Upper lobe of right lung (tissue), 1 donor: ENCODE measurements at regions not wholly inside any gene's neighbourhood (a gene's known extent, or its start where the extent isn't known, plus 50 kb on each side); places are given as distances from the start of the nearest gene placed in this dataset.

ENCODE experiments used
- ATAC-seq: fragments of 200-7000 bp; cut with Tn5 transposase; one replicate; pipeline ENCODE4 v1.9.1; 2020; ENCODE audit warnings: mild to moderate bottlenecking, moderate library complexity
- DNase-seq: peaks from one replicate; pipeline ENCODE4 v3.0.0-alpha.2; 2020
- H3K27ac ChIP-seq: fragments of 200-600 bp; one replicate; pipeline ENCODE4 v1.8.0; 2022
- H3K27me3 ChIP-seq: fragments of 200-600 bp; one replicate; pipeline ENCODE4 v1.8.0; 2022; ENCODE audit warnings: mild to moderate bottlenecking
- H3K36me3 ChIP-seq: fragments of 200-600 bp; one replicate; pipeline ENCODE4 v1.8.0; 2022
- H3K4me1 ChIP-seq: fragments of 200-600 bp; one replicate; pipeline ENCODE4 v1.8.0; 2022
- H3K4me3 ChIP-seq: fragments of 200-600 bp; one replicate; pipeline ENCODE4 v1.8.0; 2022; ENCODE audit warnings: mild to moderate bottlenecking
- H3K9me3 ChIP-seq: fragments of 200-600 bp; one replicate; pipeline ENCODE4 v1.8.0; 2022
- intact Hi-C: fragments of 100-400 bp; cut with DNase I; formaldehyde crosslinking; loops from one replicate; pipeline ENCODE4 v1.11.0; 2022
- TF ChIP-seq, protein P1 (sequence below): fragments of 200-600 bp; IDR thresholded peaks from one replicate; pipeline ENCODE4 v1.8.0; 2022; ENCODE audit warnings: antibody characterized with exemption
- donor health status: DM: no; HTN: yes; CAD: no; lungs with severe emphysema.

DNA sequence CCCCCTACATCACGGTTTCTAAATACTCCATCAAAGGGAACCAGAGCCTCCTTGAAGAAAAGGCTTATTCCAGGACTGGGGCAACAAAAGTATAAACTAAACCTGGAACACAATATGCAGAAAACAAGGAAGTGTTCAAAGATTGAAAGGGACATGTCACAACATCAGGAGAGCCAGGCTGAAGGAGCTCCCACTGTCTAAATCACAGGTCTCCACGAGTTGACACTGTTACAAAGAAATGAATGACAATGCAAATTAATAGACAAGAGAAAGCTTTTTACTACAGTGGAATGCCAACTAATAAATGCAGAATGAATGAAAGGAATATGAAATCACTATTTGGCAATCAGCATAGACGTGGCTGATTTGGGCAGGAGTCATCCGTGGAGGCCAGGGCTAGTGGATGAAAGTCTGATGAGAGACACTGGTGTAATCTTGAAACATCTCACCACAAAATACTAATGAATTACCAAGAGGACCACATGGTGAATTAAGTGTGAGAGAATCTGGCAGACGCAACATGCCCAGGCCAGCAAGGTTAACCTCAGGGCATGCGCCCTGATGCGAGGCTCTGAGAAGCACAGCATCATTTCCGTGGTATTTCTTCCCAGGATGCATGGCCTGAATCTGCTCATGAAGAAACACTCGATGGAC, 123.8 kb upstream of the TJP1 start:
- Histone ChIP-seq H3K4me1 (no peaks in the 10 kb centered on the region), H3K4me3 (no peak overlapping the region), H3K27ac (no peak overlapping the region), H3K9me3 (no peaks in the 10 kb centered on the region), H3K27me3 (no peaks in the 10 kb centered on the region), H3K36me3 (no peaks in the 10 kb centered on the region)
- TF ChIP-seq, protein P1, sequence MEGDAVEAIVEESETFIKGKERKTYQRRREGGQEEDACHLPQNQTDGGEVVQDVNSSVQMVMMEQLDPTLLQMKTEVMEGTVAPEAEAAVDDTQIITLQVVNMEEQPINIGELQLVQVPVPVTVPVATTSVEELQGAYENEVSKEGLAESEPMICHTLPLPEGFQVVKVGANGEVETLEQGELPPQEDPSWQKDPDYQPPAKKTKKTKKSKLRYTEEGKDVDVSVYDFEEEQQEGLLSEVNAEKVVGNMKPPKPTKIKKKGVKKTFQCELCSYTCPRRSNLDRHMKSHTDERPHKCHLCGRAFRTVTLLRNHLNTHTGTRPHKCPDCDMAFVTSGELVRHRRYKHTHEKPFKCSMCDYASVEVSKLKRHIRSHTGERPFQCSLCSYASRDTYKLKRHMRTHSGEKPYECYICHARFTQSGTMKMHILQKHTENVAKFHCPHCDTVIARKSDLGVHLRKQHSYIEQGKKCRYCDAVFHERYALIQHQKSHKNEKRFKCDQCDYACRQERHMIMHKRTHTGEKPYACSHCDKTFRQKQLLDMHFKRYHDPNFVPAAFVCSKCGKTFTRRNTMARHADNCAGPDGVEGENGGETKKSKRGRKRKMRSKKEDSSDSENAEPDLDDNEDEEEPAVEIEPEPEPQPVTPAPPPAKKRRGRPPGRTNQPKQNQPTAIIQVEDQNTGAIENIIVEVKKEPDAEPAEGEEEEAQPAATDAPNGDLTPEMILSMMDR, result no peak
- no peak for ATAC-seq
- no peak for DNase-seq
- intact Hi-C loops, result no loop called here

DNA sequence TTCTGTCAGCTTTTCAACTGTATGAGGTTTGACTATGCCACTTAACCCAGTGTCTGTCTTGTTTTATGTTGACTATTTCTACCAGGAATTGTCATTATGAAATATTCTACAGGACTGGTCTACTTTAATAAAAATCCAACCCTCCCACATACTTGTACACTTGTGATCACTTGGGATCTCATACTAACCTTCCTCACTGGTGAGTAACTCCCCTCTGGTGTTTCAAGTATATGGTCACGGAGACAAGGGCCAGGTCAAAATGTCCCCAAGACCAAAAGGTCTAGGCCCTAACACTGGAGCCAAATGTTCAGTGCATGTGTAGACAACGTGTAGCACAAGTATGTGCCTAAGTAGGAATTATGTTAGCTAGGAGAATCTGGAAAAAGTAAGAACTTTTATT, 122.7 kb upstream of the TJP1 start:
- ATAC-seq, result peak; percentile 53

DNA sequence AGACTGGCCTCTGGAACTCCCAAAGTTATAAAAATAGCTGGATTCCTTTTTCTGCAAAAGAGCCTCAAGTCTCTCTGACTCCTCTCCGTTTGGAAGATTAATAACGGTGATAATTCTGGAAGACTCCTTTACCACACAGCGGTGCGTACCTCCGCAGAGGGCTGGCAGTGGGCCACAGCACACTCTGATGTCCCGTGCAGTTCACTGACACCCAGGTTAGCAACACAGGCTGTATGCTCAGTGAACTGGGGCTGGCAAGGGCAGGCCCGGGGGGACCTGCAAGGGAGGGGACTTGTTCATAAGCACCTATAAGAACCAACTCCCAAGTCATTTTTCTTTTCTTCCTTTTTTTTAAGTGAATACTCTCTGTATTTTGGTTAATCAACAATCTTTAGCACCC, 120.3 kb upstream of the TJP1 start:
- no peaks in the 10 kb centered on the region for H3K36me3 ChIP-seq
- no peaks in the 10 kb centered on the region for H3K9me3 ChIP-seq
- no peaks in the 10 kb centered on the region for H3K4me1 ChIP-seq
- DNase-seq (no peak), ATAC-seq (no peak)
- no peaks in the 10 kb centered on the region for H3K27me3 ChIP-seq
- TF ChIP-seq, protein P1, result no peak
- H3K27ac ChIP-seq, result no peak overlapping the region
- H3K4me3 ChIP-seq, result no peak overlapping the region
- intact Hi-C loops, result no loop called here

More for the DNA sequence above, 122.7 kb upstream of the TJP1 start:
- Histone ChIP-seq H3K27me3 (no peaks in the 10 kb centered on the region), H3K36me3 (no peaks in the 10 kb centered on the region), H3K27ac (no peak overlapping the region), H3K9me3 (no peaks in the 10 kb centered on the region), H3K4me1 (no peaks in the 10 kb centered on the region), H3K4me3 (no peak overlapping the region)
- intact Hi-C loops, result no loop called here
- TF ChIP-seq, protein P1, result no peak
- no peak for DNase-seq

DNA sequence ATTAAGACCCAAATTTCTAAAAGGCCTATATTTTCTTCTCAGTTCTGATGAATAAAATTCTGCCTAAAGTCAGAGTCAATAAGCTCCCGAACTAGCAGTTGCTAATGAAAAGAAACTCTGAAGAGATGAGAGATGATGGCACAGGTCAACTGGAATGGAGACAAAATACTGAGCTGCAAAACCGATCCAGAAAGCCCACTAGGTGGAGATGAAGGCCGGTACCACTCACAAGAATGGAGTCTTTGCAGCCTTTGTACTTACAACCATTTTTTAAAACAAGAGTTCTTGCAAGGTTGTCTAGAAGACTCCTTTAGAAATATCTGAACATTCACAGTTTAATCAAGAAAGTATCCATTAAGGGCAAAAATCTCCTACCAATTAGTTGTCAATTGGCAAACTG, 119.9 kb upstream of the TJP1 start:
- intact Hi-C loops, result no loop called here
- DNase-seq, result no peak
- Histone ChIP-seq H3K36me3 (no peaks in the 10 kb centered on the region), H3K27me3 (no peaks in the 10 kb centered on the region), H3K27ac (no peak overlapping the region), H3K9me3 (no peaks in the 10 kb centered on the region), H3K4me1 (no peaks in the 10 kb centered on the region), H3K4me3 (no peak overlapping the region)
- TF ChIP-seq, protein P1, result peak; percentile 31
- no peak for ATAC-seq

DNA sequence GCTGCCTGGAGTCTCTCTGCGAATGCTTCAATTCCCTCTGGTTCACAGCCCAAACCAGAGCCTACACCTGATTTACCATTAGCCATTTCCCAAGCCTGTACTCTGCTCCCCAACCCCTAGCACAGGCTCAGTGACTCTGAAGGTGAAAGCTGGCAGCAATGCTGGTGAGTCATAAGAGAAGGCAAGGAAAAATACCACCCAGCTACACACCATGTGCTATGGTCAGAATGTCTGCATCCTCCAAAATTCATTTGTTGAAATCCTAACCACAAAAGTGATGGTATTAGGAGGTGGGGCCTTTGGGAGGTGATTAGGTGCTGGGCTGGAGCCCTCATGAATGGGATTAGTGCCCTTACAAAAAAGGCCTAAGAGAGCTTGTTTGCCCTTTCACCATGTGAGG, 117.1 kb upstream of the TJP1 start:
- Histone ChIP-seq H3K4me1 (no peaks in the 10 kb centered on the region), H3K27ac (no peak overlapping the region), H3K4me3 (no peak overlapping the region), H3K36me3 (no peaks in the 10 kb centered on the region), H3K27me3 (no peaks in the 10 kb centered on the region), H3K9me3 (no peaks in the 10 kb centered on the region)
- no peak for DNase-seq
- no peak for ATAC-seq
- intact Hi-C loops, result no loop called here
- TF ChIP-seq, protein P1, result no peak
